Skin of body (tissue), 1 donor: ENCODE measurements at regions not wholly inside any gene's neighbourhood (a gene's known extent, or its start where the extent isn't known, plus 50 kb on each side); places are given as distances from the start of the nearest gene placed in this dataset.

Experiments
- DNase-seq: peaks from one replicate; lab custom pipeline; 2025; lab: John Stamatoyannopoulos, UW

- no peak for DNase-seq
Measured at GRCh38 chr14:62253911-62254310, 491.7 kb downstream of the SNAPC1 start.

GRCh38 chr14:62269204-62269603 is 507.0 kb downstream of the SNAPC1 start:
- no peak for DNase-seq

- DNase-seq, result no peak
Measured at GRCh38 chr14:62270236-62270635, 508.0 kb downstream of the SNAPC1 start.

- DNase-seq, result no peak
Measured at GRCh38 chr14:62280366-62280765, 518.1 kb downstream of the SNAPC1 start.

- no peak for DNase-seq
Measured at GRCh38 chr14:62283837-62284236, 521.6 kb downstream of the SNAPC1 start.

GRCh38 chr14:62289471-62289870 is 527.3 kb downstream of the SNAPC1 start:
- DNase-seq, result no peak

- DNase-seq, result no peak
Measured at GRCh38 chr14:62301080-62301479, 538.9 kb downstream of the SNAPC1 start.

- DNase-seq, result no peak
Measured at GRCh38 chr14:62301911-62302310, 539.7 kb downstream of the SNAPC1 start.

GRCh38 chr14:62303437-62303836 is 541.2 kb downstream of the SNAPC1 start:
- no peak for DNase-seq

GRCh38 chr14:62304257-62304656 is 542.0 kb downstream of the SNAPC1 start:
- no peak for DNase-seq

GRCh38 chr14:62307844-62308243 is 545.6 kb downstream of the SNAPC1 start:
- DNase-seq, result no peak

GRCh38 chr14:62308316-62308715 is 546.1 kb downstream of the SNAPC1 start:
- no peak for DNase-seq

GRCh38 chr14:62308891-62309290 is 546.7 kb downstream of the SNAPC1 start:
- DNase-seq, result no peak

GRCh38 chr14:62313212-62313611 is 551.0 kb downstream of the SNAPC1 start:
- no peak for DNase-seq

GRCh38 chr14:62314221-62314620 is 552.0 kb downstream of the SNAPC1 start:
- no peak for DNase-seq

GRCh38 chr14:62314871-62315270 is 552.7 kb downstream of the SNAPC1 start:
- DNase-seq, result no peak

GRCh38 chr14:62315631-62316030 is 553.4 kb downstream of the SNAPC1 start:
- no peak for DNase-seq

- no peak for DNase-seq
Measured at GRCh38 chr14:62322216-62322615, 560.0 kb downstream of the SNAPC1 start.

- DNase-seq, result no peak
Measured at GRCh38 chr14:62329427-62329826, 567.2 kb downstream of the SNAPC1 start.

GRCh38 chr14:62347562-62348011 is 585.4 kb downstream of the SNAPC1 start:
- DNase-seq, result no peak

GRCh38 chr14:62357362-62357761 is 595.1 kb downstream of the SNAPC1 start:
- DNase-seq, result no peak

- no peak for DNase-seq
Measured at GRCh38 chr14:62364161-62364560, 601.9 kb downstream of the SNAPC1 start.

GRCh38 chr14:62364800-62365280 is 602.6 kb downstream of the SNAPC1 start:
- no peak for DNase-seq

- no peak for DNase-seq
Measured at GRCh38 chr14:62369919-62370560, 607.8 kb downstream of the SNAPC1 start.
